Sigmoid colon (tissue), 4 donors: ENCODE measurements at regions not wholly inside any gene's neighbourhood (a gene's known extent, or its start where the extent isn't known, plus 50 kb on each side); places are given as distances from the start of the nearest gene placed in this dataset.

Experiments
- EP300 ChIP-seq, 4 donors: sonication (generic); formaldehyde crosslinking; IDR thresholded peaks; one replicate each; pipeline ENCODE4 v1.6.1; 2017; ENCODE audit warnings: antibody characterized with exemption in 4 of 4
- POLR2AphosphoS5 ChIP-seq, 4 donors: sonication (generic); formaldehyde crosslinking; IDR thresholded peaks; one replicate each; pipeline ENCODE4 v1.6.1; 2017; ENCODE audit warnings: antibody characterized with exemption in 4 of 4
- TF ChIP-seq, protein P1 (sequence below), 4 experiments: fragments of 450-650 bp in 3 of 4; fragments of 200-600 bp in 1 of 4; IDR thresholded peaks; one replicate each; pipeline ENCODE4 v1.5.1; 2016 to 2019; ENCODE audit warnings: antibody characterized with exemption in 4 of 4, mild to moderate bottlenecking in 3 of 4, moderate library complexity in 2 of 4

DNA sequence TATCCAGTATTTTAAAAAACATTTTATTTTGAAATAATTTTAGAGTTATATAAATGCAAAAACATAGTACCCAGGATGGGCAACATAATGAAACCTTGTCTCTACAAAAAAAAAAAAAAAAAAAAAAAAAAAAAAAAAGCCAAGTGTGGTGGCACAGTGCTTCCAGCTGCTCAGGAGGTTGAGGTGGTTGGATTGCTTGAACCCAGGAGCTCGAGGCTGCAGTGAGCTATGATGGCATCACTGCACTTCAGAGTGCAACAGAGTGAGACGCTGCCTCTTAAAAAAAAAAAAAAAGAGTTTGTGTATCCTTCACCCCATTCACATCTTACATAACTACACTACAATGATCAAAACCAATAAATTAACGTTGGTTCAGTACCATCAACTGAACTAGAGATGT lies 115.6 kb upstream of the KIF26B start:
- TF ChIP-seq EP300 (IDR thresholded peaks at IDR 0.05) (no peak), POLR2AphosphoS5 (IDR thresholded peaks at IDR 0.05) (no peak)
- TF ChIP-seq, protein P1, sequence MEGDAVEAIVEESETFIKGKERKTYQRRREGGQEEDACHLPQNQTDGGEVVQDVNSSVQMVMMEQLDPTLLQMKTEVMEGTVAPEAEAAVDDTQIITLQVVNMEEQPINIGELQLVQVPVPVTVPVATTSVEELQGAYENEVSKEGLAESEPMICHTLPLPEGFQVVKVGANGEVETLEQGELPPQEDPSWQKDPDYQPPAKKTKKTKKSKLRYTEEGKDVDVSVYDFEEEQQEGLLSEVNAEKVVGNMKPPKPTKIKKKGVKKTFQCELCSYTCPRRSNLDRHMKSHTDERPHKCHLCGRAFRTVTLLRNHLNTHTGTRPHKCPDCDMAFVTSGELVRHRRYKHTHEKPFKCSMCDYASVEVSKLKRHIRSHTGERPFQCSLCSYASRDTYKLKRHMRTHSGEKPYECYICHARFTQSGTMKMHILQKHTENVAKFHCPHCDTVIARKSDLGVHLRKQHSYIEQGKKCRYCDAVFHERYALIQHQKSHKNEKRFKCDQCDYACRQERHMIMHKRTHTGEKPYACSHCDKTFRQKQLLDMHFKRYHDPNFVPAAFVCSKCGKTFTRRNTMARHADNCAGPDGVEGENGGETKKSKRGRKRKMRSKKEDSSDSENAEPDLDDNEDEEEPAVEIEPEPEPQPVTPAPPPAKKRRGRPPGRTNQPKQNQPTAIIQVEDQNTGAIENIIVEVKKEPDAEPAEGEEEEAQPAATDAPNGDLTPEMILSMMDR (IDR thresholded peaks at IDR 0.05): no peak
